Fibroblast of skin of left quadriceps (primary cell): ENCODE measurements at regions not wholly inside any gene's neighbourhood (a gene's known extent, or its start where the extent isn't known, plus 50 kb on each side); places are given as distances from the start of the nearest gene placed in this dataset.
"Not testable (repeated sequence)": the region's sequence is repeated elsewhere in the genome, so short reads cannot be mapped to it uniquely, and the experiment has no call there.

Experiments
- DNase-seq, 2 experiments: peaks; one replicate each; pipeline ENCODE4 v3.0.0-alpha.2; 2013; ENCODE audit warnings: low read depth in 2 of 2

- DNase-seq, result no peak
These were observed 50.3 kb downstream of the RBFOX3 start for GRCh38 chr17:79560527-79560926.

GRCh38 chr17:79559111-79559887 is 51.6 kb downstream of the RBFOX3 start:
- no peak for DNase-seq

- no peak for DNase-seq
These were observed 52.6 kb downstream of the RBFOX3 start for GRCh38 chr17:79558091-79558900.

DNA sequence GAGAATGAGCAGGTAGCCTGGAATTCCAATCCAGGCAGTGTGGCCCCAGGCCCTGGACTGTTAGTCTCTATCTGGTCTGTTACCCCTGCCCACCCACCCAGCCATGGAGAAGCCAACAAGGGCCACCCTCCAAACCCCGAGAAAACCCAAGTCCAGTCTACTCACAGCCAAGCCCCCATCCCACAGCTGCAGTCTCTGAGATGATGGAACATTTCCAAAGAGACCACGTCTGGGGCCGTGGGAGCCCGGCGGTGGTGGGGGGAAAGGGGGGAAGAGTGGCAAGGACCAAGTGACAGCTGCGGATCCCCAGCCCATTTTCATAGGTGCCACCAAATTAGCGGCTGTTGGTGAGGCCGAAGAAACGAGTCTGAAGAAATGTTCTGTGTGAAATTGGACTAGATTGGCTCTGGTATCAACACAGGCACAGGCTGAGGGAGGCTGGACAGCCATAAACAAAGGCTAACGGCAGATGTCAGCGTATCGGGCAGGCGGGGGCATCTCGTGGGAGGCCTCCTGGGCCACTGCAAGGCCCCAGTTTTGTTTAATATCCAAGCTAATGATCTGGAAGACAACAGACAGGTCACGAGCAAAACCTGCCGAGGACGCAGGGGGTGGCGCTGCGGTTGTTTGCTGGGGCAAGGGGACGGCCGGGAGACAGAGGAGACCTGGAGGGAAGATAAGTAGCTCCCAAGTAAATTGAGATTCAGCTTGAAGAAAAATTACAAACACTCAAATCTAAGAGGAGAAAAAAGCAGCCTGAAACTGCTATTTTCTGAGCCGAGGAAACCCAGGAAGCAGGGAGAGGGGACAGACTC is 53.4 kb downstream of the RBFOX3 start:
- DNase-seq, result no peak

DNA sequence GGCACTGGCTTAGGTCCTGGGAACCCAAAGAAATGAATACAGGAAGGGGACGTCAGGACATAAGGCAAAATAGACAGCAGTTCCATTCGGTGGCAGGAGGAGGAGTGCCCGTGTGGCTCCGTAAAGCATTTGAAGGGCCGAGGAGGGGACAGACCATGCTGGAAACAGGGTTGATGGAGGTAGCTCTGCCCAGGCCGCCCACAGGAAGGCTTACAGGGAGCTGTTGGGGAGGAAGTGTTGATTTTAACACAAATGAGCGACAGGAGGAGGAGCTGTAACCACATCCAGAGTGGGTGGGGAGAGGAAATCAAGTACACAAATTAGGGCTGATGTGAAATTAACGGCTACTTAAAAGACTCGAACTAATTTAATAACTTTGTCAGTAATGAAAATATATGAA is 54.6 kb downstream of the RBFOX3 start:
- no peak for DNase-seq

DNA sequence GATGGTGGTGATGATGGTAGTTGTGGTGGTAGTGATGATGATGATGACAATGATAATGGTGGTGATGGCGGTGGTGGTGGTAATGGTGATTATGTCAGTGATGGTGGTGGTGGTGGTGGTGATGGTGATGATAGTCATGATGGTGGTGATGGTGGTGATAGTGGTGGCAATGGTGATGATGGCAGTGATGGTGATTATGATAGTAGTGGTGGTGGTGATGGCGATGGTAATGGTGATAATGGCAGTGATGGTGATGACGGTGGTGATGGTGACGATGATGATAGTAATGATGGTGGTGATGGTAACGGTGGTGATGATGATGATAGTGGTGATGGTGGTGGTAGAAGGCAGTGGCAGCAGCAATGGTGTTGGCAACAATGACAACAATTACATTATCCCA is 55.3 kb downstream of the RBFOX3 start:
- DNase-seq, result no peak

- DNase-seq, result not testable (repeated sequence)
These were observed 56.5 kb downstream of the RBFOX3 start for GRCh38 chr17:79554346-79554745.

GRCh38 chr17:79552824-79553223 is 58.0 kb downstream of the RBFOX3 start:
- no peak for DNase-seq

- DNase-seq, result no peak
These were observed 58.4 kb downstream of the RBFOX3 start for GRCh38 chr17:79552405-79552804.

DNA sequence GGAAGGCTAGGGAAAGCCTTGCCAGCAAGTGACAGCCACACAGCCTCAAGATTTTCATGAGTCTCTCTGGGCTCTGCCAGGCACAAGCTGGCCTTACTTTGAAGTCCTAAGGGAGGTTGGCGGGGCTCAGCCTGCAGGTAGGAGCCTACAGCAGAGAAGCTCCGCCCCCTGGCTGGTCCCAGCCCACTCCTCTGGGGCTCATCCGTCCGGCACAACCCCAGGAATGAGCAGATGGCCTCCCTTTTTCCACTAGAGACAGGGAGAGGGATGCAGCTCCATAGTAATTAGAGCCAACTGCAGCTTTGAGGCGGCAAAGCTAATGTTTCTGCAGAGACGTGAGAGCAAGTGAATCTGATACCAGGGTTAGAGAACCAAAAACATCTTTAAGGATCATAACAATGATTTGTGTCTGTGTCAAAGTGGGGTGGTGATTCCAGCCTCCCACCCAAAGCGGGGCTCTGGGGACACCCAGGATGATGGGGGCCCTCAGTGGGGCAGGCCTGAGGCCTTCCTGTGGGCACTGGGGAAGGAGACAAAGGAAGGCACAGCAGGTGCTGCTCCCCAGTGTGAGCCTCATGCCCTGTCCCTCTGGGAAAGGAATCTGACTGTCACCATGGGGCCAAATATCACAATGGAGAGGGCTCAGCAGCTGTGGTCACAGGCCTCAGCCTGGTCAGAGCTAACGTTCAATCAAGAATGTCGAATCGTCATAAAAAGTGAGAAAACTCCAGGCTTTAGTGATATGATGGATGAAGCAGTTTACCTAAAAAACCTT is 61.5 kb downstream of the RBFOX3 start:
- DNase-seq, result no peak

DNA sequence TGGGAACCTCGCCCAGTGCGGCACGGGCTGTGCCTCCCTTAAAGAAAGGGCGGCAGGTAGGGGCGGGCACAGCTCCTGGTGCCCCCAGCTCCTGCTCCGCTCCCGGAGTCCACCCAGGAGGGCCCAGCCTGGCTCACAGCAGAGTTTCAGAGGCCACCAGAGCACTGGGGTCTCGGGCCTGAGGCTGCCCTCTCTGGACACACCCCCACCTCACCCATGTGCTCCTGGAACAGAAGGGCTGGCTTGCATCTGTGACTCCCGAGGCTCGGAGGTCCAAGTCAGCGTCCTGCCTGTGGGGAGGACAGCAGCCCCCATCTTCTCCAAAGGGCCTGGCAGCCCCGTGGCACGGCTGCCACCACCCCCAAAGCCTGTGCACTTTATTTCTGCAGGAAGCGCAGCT is 62.7 kb downstream of the RBFOX3 start:
- no peak for DNase-seq

DNA sequence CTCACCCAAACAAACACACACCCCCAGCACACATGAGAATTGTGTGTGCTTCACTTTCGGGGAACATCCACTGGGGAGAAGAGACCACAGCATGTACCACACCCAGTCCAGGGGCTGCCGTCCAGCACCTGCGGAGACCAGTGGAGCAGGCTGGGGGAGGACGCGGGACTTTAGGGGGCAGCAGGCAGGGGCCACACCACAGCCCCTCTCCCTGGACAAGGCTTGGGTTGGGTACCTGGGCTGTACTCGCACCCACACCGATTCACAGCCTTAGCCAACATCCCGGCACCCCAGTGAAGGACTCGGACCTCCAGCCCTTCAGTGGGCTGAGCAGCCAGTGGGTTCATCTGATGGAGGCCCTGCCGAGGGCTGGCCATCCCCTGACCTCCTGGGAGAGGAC is 63.3 kb downstream of the RBFOX3 start:
- DNase-seq, result no peak

- DNase-seq, result not testable (repeated sequence)
These were observed 63.7 kb downstream of the RBFOX3 start for GRCh38 chr17:79547171-79547570.

- no peak for DNase-seq
These were observed 64.5 kb downstream of the RBFOX3 start for GRCh38 chr17:79546386-79546785.

DNA sequence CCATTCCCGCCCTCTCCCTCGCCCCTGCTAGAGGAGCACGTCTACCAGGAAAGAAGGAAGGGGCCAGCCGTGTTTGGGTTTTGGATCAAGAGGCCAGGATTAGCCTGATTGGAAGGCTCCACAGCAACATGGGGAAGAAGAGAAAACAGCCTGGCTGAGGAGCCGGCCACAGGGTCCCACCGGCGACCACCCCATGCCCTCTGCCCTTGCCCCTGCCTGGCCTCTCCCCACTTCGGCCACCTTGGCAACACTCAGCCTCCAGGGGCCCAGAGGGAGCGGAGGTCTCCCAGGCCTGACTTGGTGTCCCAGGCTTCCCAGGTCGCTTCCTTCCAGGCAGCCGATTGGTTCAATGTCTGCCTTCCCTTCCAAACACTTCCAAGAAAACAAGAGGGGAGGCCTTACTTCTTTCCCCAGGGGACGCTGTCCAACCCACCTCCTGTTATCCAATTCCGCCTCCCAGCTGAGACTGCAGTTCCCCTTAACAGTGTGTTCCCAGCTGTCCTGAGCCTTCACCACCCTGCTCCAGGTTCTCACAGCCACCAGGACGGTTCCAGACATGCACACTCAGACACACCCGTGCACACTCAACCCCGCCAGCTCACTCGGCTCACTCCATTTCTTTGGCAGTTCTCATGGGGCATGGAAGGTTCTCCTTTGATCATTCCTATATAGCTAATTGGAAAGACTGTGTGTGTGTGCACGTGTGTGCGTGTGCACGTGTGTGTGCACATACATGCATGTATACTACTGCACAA is 65.4 kb downstream of the RBFOX3 start:
- no peak for DNase-seq

DNA sequence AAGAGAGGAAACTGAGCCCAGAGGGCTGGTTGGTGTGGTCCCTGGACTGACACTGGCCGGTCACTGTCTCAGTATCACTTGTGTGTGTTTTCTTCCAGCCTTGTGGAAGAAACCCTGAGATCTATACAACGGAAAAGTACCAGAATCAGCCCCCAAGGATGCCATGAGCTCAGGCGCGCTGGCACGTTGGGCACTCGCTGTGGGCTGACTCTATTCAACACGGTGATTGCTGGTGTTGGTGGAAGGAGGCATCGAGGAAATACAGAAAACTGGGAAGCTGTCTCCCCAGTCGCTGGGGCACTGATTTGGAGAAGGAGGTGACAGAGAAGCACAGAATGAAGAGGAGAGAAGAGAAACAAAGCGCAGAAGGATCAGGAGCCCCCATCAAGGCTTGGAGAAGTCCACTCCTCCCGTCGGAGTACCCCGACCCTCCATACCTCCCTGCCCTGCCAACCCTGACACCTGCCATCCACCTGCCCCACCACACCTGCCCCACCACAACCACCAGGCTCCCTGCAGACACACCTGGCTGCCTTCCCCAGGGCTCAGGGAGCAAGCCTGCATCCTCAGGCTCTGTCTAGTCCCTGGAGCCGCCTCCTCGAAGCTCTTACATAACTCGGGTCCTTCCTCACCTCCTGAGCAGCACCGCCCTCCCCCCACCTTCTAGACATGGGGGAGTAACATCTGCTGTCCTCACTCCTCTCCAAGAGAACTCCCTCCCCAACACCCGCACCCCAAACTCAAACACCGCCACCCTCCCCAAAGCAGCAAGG is 66.5 kb downstream of the RBFOX3 start:
- no peak for DNase-seq

DNA sequence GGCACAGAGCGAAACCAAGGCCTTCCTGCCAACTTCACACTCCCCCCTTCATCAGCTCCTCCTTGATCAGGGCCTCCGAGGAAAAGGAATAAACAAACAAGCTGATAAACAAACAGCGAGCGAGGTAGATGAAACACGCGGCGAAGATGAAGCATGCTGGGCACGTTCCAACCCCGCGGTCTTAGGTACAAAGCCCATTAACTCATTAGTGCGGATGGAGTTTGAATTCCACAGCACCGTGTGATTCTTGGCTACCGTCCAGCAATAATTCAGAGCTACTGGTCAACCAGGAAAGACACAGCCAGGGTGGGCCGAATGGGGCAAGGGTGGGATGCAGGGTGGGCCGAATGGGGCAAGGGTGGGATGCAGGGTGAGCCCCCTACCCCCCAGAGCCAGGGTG is 67.3 kb downstream of the RBFOX3 start:
- no peak for DNase-seq

DNA sequence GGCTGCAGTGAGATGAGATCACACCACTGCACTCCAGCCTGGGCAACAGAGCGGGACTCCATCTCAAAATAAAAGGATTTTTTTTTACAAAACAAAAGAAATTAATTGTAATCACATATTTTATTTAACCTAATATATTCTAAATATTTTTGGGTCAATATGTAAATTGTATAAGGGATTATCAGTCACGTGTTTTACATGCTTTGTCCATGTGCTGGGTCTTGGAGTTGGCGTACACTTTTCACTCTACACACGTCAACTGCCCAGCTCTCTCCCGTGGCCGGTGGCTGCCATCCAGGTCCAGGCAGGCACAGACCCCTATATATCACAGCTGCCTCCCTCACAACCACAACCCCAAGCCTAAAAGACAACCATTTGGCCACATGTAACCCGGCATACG is 68.1 kb downstream of the RBFOX3 start:
- DNase-seq, result no peak

GRCh38 chr17:79541056-79541850 is 69.6 kb downstream of the RBFOX3 start:
- no peak for DNase-seq
